Stomach smooth muscle (tissue), 2 donors: ENCODE measurements at regions not wholly inside any gene's neighbourhood (a gene's known extent, or its start where the extent isn't known, plus 50 kb on each side); places are given as distances from the start of the nearest gene placed in this dataset.

Experiments
- H3K27ac ChIP-seq: one replicate; pipeline ENCODE4 v1.7.0; 2013; ENCODE audit warnings: mild to moderate bottlenecking, low read length, inconsistent platforms
- H3K27me3 ChIP-seq, 2 donors: one replicate each; pipeline ENCODE4 v1.7.0; 2013; ENCODE audit warnings: low read length in 2 of 2; ENCODE audit not compliant: insufficient read depth in 2 of 2, control insufficient read depth in 1 of 2
- H3K36me3 ChIP-seq, 2 donors: one replicate each; pipeline ENCODE4 v1.7.0; 2013; ENCODE audit warnings: low read length in 2 of 2; ENCODE audit not compliant: control insufficient read depth in 2 of 2, insufficient read depth in 2 of 2
- H3K4me1 ChIP-seq: one replicate; pipeline ENCODE4 v1.7.0; 2013; ENCODE audit warnings: low read length; ENCODE audit not compliant: control insufficient read depth, insufficient read depth
- H3K4me3 ChIP-seq, 2 donors: one replicate each; pipeline ENCODE4 v1.7.0; 2013; ENCODE audit warnings: low read length in 2 of 2
- H3K9ac ChIP-seq, 2 donors: one replicate each; pipeline ENCODE4 v1.7.0; 2013; ENCODE audit warnings: low read length in 2 of 2, mild to moderate bottlenecking in 1 of 2
- H3K9me3 ChIP-seq, 2 donors: one replicate each; pipeline ENCODE4 v1.7.0; 2013; ENCODE audit warnings: low read length in 2 of 2; ENCODE audit not compliant: control insufficient read depth in 2 of 2
- donor health status: healthy.
- donor health status: Pancreatic carcinoma.

DNA sequence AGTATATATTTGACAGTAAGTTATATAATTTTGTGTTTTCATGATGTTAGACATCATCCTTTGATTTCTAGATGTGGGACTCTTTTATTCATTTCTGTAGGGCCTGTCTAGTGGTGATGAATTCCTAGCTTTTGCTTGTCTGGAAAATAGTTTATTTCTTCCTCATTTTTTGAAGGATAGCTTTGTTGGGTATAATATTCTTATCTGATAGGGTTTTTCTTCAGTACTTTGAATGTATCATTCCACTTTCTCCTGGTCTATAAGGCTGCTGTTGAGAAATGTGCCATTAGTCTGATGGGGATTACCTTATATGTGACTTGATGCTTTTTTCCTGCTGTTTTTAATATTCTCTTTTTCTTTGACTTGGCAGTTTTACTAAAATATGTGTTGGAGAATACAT lies 1104.5 kb downstream of the FAT4 start:
- no peaks in the 10 kb centered on the region for H3K36me3 ChIP-seq
- H3K9me3 ChIP-seq = peaks cover 0 to 4% of the 10 kb centered on the region in 2 donors
- H3K27ac ChIP-seq = no peak overlapping the region
- no peaks in the 10 kb centered on the region for H3K4me1 ChIP-seq
- H3K27me3 ChIP-seq = no peaks in the 10 kb centered on the region
- H3K9ac ChIP-seq = no peak overlapping the region
- H3K4me3 ChIP-seq = no peak overlapping the region

DNA sequence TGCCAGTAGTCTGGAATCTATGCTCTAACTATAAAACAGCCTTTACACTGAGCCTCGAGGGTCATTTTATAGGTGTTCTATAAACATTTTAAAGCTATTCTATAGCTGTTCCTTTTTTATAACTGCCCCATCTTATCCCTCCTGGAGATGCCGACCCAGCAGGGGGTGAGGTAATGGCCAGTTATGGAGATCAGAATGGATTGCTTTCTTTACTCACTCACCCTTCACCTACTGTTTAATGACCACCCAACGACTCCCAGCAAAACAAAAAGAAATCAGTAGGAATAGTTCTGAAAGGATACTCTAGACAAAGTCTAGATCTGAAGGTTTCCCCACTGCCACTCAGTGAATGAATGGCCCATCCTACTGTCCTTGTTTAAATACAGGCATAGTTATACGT lies 1113.1 kb downstream of the FAT4 start:
- H3K9me3 ChIP-seq = no peaks in the 10 kb centered on the region
- H3K4me1 ChIP-seq = no peaks in the 10 kb centered on the region
- H3K36me3 ChIP-seq = no peaks in the 10 kb centered on the region
- no peaks in the 10 kb centered on the region for H3K27me3 ChIP-seq
- no peak overlapping the region for H3K9ac ChIP-seq
- H3K27ac ChIP-seq = no peak overlapping the region
- H3K4me3 ChIP-seq = no peak overlapping the region

GRCh38 chr4:126431049-126431448 lies 1116.3 kb downstream of the FAT4 start:
- no peaks in the 10 kb centered on the region for H3K9me3 ChIP-seq
- H3K4me1 ChIP-seq = no peaks in the 10 kb centered on the region
- no peaks in the 10 kb centered on the region for H3K27me3 ChIP-seq
- no peak overlapping the region for H3K27ac ChIP-seq
- no peak overlapping the region for H3K4me3 ChIP-seq
- no peaks in the 10 kb centered on the region for H3K36me3 ChIP-seq
- no peak overlapping the region for H3K9ac ChIP-seq

GRCh38 chr4:126435491-126435890 lies 1120.7 kb downstream of the FAT4 start:
- no peaks in the 10 kb centered on the region for H3K27me3 ChIP-seq
- H3K36me3 ChIP-seq = no peaks in the 10 kb centered on the region
- H3K4me3 ChIP-seq = no peak overlapping the region
- no peaks in the 10 kb centered on the region for H3K4me1 ChIP-seq
- no peak overlapping the region for H3K27ac ChIP-seq
- no peaks in the 10 kb centered on the region for H3K9me3 ChIP-seq
- H3K9ac ChIP-seq = no peak overlapping the region

GRCh38 chr4:126440297-126440696 lies 1125.5 kb downstream of the FAT4 start:
- no peaks in the 10 kb centered on the region for H3K9me3 ChIP-seq
- H3K27ac ChIP-seq = no peak overlapping the region
- no peaks in the 10 kb centered on the region for H3K36me3 ChIP-seq
- no peak overlapping the region for H3K4me3 ChIP-seq
- no peaks in the 10 kb centered on the region for H3K27me3 ChIP-seq
- no peaks in the 10 kb centered on the region for H3K4me1 ChIP-seq
- no peak overlapping the region for H3K9ac ChIP-seq

DNA sequence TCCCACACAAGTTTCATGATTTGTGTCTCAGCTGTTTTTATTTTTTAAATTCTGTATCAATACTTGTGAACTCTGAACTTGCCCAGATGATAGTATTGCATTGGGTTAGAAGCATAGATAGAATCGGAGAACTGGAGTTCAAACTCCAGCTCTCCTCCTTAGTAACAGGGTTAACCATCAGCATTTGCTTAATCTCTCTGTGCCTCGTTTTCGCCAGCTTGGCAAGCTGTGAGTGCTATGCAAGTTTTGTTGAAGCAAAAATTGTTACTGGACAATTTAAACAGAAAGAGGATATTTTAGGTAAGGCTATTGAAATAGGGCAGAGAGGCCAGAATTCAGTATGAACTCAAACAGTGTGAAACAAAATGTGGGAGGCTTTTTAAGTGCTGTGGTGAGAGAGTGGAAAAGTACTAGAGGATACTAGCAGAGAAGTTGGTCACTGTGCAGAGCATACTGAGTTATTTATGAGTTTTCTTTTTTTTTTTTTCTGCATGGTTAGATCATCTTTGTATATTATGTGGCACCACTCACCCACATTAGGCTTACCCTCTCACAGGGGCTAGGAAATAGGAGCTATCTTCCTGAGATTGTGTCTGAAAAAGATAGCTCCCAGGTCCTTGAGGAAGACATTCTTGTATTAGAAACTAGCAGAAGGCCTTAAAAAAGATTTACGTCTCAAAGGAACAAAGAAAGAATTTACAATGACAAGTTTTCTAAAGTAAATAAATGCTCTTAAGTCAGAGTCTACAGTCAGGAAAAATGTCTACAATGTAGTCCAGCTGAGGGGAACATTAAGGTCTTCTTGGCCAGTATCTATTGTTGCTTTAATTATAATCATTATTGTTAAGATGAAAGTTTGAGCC lies 1126.6 kb downstream of the FAT4 start:
- Histone ChIP-seq H3K9ac (no peak overlapping the region), H3K9me3 (no peaks in the 10 kb centered on the region), H3K4me3 (no peak overlapping the region), H3K36me3 (no peaks in the 10 kb centered on the region), H3K27me3 (no peaks in the 10 kb centered on the region), H3K4me1 (no peaks in the 10 kb centered on the region), H3K27ac (no peak overlapping the region)

DNA sequence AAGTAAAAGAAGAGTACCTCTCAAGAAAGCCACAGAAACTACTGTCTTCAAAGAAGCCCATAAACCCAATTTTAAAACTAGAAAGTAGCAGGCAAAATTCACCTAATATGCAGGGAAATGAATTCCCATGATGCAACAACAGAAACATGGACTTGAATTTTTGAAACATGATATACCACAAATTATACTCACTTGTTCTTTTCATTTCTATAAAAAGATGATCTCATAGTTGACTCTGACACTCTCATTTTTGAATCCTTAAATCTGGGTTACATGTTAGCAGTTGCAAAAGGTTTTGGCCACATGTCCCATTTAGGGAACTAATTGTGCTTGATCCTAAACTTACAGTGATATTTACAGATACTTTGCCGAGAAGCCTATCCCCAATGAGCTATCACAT lies 1130.8 kb downstream of the FAT4 start:
- no peak overlapping the region for H3K27ac ChIP-seq
- no peaks in the 10 kb centered on the region for H3K4me1 ChIP-seq
- H3K9me3 ChIP-seq = no peaks in the 10 kb centered on the region
- H3K4me3 ChIP-seq = no peak overlapping the region
- no peaks in the 10 kb centered on the region for H3K27me3 ChIP-seq
- H3K9ac ChIP-seq = no peak overlapping the region
- no peaks in the 10 kb centered on the region for H3K36me3 ChIP-seq

- H3K4me1 ChIP-seq = no peaks in the 10 kb centered on the region
- H3K9me3 ChIP-seq = no peaks in the 10 kb centered on the region
- no peaks in the 10 kb centered on the region for H3K36me3 ChIP-seq
- H3K9ac ChIP-seq = no peak overlapping the region
- no peak overlapping the region for H3K4me3 ChIP-seq
- no peak overlapping the region for H3K27ac ChIP-seq
- H3K27me3 ChIP-seq = no peaks in the 10 kb centered on the region
These were observed 1132.2 kb downstream of the FAT4 start for GRCh38 chr4:126446917-126447316.

- Histone ChIP-seq H3K27ac (no peak overlapping the region), H3K27me3 (no peaks in the 10 kb centered on the region)
These were observed 1133.5 kb downstream of the FAT4 start for GRCh38 chr4:126448086-126448845.

DNA sequence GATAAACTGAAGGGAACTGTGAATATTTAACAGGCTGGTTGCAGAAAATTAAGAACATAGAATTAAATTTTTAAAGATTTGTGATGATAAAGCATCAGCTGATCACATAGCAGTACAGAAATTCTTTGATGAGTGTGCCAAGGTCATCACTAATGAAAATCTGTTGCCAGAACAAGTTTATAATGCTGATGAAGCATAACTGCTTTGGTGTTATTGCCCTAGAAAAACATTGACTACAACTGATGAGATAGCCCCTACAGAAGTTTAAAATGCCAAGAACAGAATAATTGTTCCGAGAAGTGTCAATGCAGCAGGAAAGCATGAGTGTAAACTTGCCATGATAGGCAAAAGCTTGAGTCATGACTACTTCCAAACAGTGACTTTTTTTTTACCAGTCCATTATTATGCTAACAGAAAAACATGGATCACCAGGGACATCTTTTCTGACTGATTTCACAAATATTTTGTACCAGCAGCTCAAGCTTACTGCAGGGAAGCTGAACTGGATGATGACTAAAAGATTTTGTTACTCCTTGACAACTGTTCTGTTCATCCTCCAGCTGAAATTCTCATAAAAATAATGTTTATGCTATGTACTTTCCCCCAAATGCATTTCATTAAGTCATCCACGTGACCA lies 1136.6 kb downstream of the FAT4 start:
- Histone ChIP-seq H3K36me3 (no peaks in the 10 kb centered on the region), H3K27me3 (no peaks in the 10 kb centered on the region), H3K4me1 (no peaks in the 10 kb centered on the region), H3K4me3 (no peak overlapping the region), H3K9me3 (no peaks in the 10 kb centered on the region), H3K9ac (no peak overlapping the region), H3K27ac (no peak overlapping the region)

More at GRCh38 chr4:126448086-126448845, 1133.5 kb downstream of the FAT4 start:
- no peaks in the 10 kb centered on the region for H3K9me3 ChIP-seq
- no peaks in the 10 kb centered on the region for H3K36me3 ChIP-seq
- H3K4me3 ChIP-seq = no peak overlapping the region
- H3K4me1 ChIP-seq = no peaks in the 10 kb centered on the region
- no peak overlapping the region for H3K9ac ChIP-seq
